Type B pancreatic cell (in vitro differentiated cells): ENCODE measurements at regions not wholly inside any gene's neighbourhood (a gene's known extent, or its start where the extent isn't known, plus 50 kb on each side); places are given as distances from the start of the nearest gene placed in this dataset.
A peak's percentile ranks its signal among the peaks of the same experiment; 100 is the strongest.
"Not testable (repeated sequence)": the region's sequence is repeated elsewhere in the genome, so short reads cannot be mapped to it uniquely, and the experiment has no call there.

Source experiments
- DNase-seq: peaks from one replicate; pipeline ENCODE4 v3.0.0; 2021; ENCODE audit warnings: mixed read lengths; ENCODE audit not compliant: unreplicated experiment; ENCODE audit errors: extremely low spot score
- H3K27ac Mint-ChIP-seq: 2 replicates; pipeline ENCODE4 v1.8.0; 2021; ENCODE audit warnings: mild to moderate bottlenecking, mixed read lengths
- H3K27me3 Mint-ChIP-seq: 2 replicates; pipeline ENCODE4 v1.8.0; 2021; ENCODE audit warnings: mixed read lengths
- H3K36me3 Mint-ChIP-seq: 2 replicates; pipeline ENCODE4 v1.8.0; 2021; ENCODE audit warnings: mixed read lengths
- H3K4me1 Mint-ChIP-seq: one replicate; pipeline ENCODE4 v1.8.0; 2021; ENCODE audit warnings: mixed read lengths; ENCODE audit not compliant: unreplicated experiment
- H3K4me3 Mint-ChIP-seq: 2 replicates; pipeline ENCODE4 v1.8.0; 2021; ENCODE audit warnings: mild to moderate bottlenecking, mixed read lengths
- H3K9me3 Mint-ChIP-seq: 2 replicates; pipeline ENCODE4 v1.8.0; 2021; ENCODE audit warnings: mixed read lengths
- CTCF ChIP-seq: fragments of 200-600 bp; sonication (generic); conservative IDR thresholded peaks from 2 replicates; pipeline ENCODE4 v1.5.0; 2021; ENCODE audit warnings: antibody characterized with exemption, mild to moderate bottlenecking

- Mint-ChIP-seq H3K27me3 (no peaks in the 10 kb centered on the region), H3K27ac (no peak overlapping the region), H3K9me3 (peaks cover 6% of the 10 kb centered on the region), H3K4me1 (peaks cover 7% of the 10 kb centered on the region), H3K36me3 (peaks cover 23% of the 10 kb centered on the region), H3K4me3 (no peak overlapping the region)
- no peak for DNase-seq
- no peak for TF ChIP-seq CTCF
Observed at GRCh38 chr7:86989407-86989806, 70.0 kb downstream of the ELAPOR2 start.

GRCh38 chr7:86987834-86988233, 71.6 kb downstream of the ELAPOR2 start:
- not testable (repeated sequence) for H3K4me1 Mint-ChIP-seq, DNase-seq, H3K27me3 Mint-ChIP-seq, H3K27ac Mint-ChIP-seq, H3K4me3 Mint-ChIP-seq, H3K9me3 Mint-ChIP-seq
- H3K36me3 Mint-ChIP-seq, result peaks cover 26% of the 10 kb centered on the region

GRCh38 chr7:86987358-86987757, 72.1 kb downstream of the ELAPOR2 start:
- not testable (repeated sequence) for H3K27ac Mint-ChIP-seq, H3K9me3 Mint-ChIP-seq, H3K4me1 Mint-ChIP-seq

GRCh38 chr7:86985342-86985741, 74.1 kb downstream of the ELAPOR2 start:
- not testable (repeated sequence) for H3K4me3 Mint-ChIP-seq, H3K9me3 Mint-ChIP-seq, DNase-seq, H3K27ac Mint-ChIP-seq, H3K27me3 Mint-ChIP-seq
- Mint-ChIP-seq H3K4me1 (peaks cover 12% of the 10 kb centered on the region), H3K36me3 (peaks cover 29% of the 10 kb centered on the region)

More at GRCh38 chr7:86987358-86987757, 72.1 kb downstream of the ELAPOR2 start:
- not testable (repeated sequence) for DNase-seq, H3K4me3 Mint-ChIP-seq, H3K27me3 Mint-ChIP-seq
- peaks cover 26% of the 10 kb centered on the region for H3K36me3 Mint-ChIP-seq

- Mint-ChIP-seq H3K4me1 (peaks cover 14% of the 10 kb centered on the region), H3K36me3 (peaks cover 29% of the 10 kb centered on the region)
- not testable (repeated sequence) for H3K27me3 Mint-ChIP-seq, H3K27ac Mint-ChIP-seq, H3K9me3 Mint-ChIP-seq, DNase-seq, H3K4me3 Mint-ChIP-seq
Observed at GRCh38 chr7:86983654-86984053, 75.8 kb downstream of the ELAPOR2 start.

- peaks cover 19% of the 10 kb centered on the region for H3K36me3 Mint-ChIP-seq
- H3K27ac Mint-ChIP-seq, DNase-seq, H3K27me3 Mint-ChIP-seq, H3K4me3 Mint-ChIP-seq, H3K9me3 Mint-ChIP-seq: not testable (repeated sequence)
- H3K4me1 Mint-ChIP-seq, result peaks cover 14% of the 10 kb centered on the region
Observed at GRCh38 chr7:86981937-86982336, 77.5 kb downstream of the ELAPOR2 start.

GRCh38 chr7:86981127-86981526, 78.3 kb downstream of the ELAPOR2 start:
- TF ChIP-seq CTCF, result no peak
- H3K27ac Mint-ChIP-seq, result peak overlapping the region; percentile 6
- no peak for DNase-seq
- no peak overlapping the region for H3K4me3 Mint-ChIP-seq
- H3K4me1 Mint-ChIP-seq, result peaks cover 17% of the 10 kb centered on the region
- H3K9me3 Mint-ChIP-seq, result peaks cover 8% of the 10 kb centered on the region
- H3K27me3 Mint-ChIP-seq, result no peaks in the 10 kb centered on the region
- peaks cover 19% of the 10 kb centered on the region for H3K36me3 Mint-ChIP-seq

GRCh38 chr7:86980223-86980622, 79.2 kb downstream of the ELAPOR2 start:
- Mint-ChIP-seq H3K27ac (no peak overlapping the region), H3K9me3 (peaks cover 8% of the 10 kb centered on the region)

More at GRCh38 chr7:86980223-86980622, 79.2 kb downstream of the ELAPOR2 start:
- Mint-ChIP-seq H3K27me3 (no peaks in the 10 kb centered on the region), H3K4me3 (no peak overlapping the region), H3K36me3 (peaks cover 16% of the 10 kb centered on the region), H3K4me1 (peaks cover 20% of the 10 kb centered on the region)
- TF ChIP-seq CTCF, result no peak
- no peak for DNase-seq
